RWPE2 (cell line): ENCODE measurements at regions not wholly inside any gene's neighbourhood (a gene's known extent, or its start where the extent isn't known, plus 50 kb on each side); places are given as distances from the start of the nearest gene placed in this dataset.

Experiments
- ATAC-seq: fragments of 200-7000 bp; cut with Tn5 transposase; 3 replicates; pipeline ENCODE4 v1.9.1; 2021; ENCODE audit warnings: low read depth
- DNase-seq: peaks from one replicate; pipeline ENCODE4 v3.0.0-alpha.2; 2020; ENCODE audit warnings: low spot score
- H3K27ac ChIP-seq: fragments of 450-650 bp; 2 replicates; pipeline ENCODE4 v1.5.1; 2017; ENCODE audit warnings: mild to moderate bottlenecking; ENCODE audit not compliant: poor library complexity, severe bottlenecking
- H3K27me3 ChIP-seq: fragments of 250-450 bp; sonication (Bioruptor Pico); 2 replicates; pipeline ENCODE4 v1.5.1; 2021; ENCODE audit warnings: mild to moderate bottlenecking, moderate library complexity; ENCODE audit not compliant: insufficient read depth, poor library complexity, severe bottlenecking
- H3K36me3 ChIP-seq: fragments of 250-450 bp; sonication (Bioruptor Pico); 2 replicates; pipeline ENCODE4 v1.5.1; 2020; ENCODE audit warnings: low read depth, mild to moderate bottlenecking, moderate library complexity
- H3K4me1 ChIP-seq: fragments of 250-450 bp; sonication (Bioruptor Pico); 2 replicates; pipeline ENCODE4 v1.5.1; 2021; ENCODE audit warnings: mild to moderate bottlenecking, moderate library complexity; ENCODE audit not compliant: insufficient read depth, poor library complexity, severe bottlenecking
- H3K4me3 ChIP-seq: fragments of 250-450 bp; sonication (Bioruptor Pico); 2 replicates; pipeline ENCODE4 v1.5.1; 2021; ENCODE audit warnings: mild to moderate bottlenecking, moderate library complexity; ENCODE audit not compliant: severe bottlenecking
- H3K9me3 ChIP-seq: fragments of 250-450 bp; sonication (Bioruptor Pico); 2 replicates; pipeline ENCODE4 v1.5.1; 2021; ENCODE audit warnings: mild to moderate bottlenecking, moderate library complexity; ENCODE audit not compliant: severe bottlenecking
- CTCF ChIP-seq: fragments of 450-650 bp; IDR thresholded peaks from one replicate; pipeline ENCODE4 v1.5.1; 2017; ENCODE audit warnings: mild to moderate bottlenecking, moderate library complexity; ENCODE audit not compliant: poor library complexity, severe bottlenecking

DNA sequence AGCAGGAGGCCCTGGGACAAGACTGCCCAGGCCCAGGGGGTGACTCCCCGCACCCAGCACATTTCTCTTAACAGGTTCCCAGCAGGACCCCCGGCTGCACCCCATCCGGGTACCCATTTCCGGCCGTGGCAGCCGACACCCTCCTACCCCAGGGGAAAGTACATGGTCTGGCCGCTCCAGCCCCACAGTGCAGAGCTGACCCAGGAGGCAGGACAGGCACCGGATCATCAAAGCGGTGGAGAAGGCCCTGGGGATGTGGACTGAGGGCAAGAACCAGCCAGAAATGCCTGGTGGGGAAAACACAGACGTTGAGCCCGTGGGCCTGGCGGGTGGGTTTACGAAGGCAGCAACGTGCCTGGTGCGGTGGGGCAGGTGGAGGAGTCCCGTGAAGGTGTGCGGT lies 79.5 kb upstream of the GPC1 start:
- H3K4me3 ChIP-seq, result no peak overlapping the region
- TF ChIP-seq CTCF, result no peak
- peaks cover 10% of the 10 kb centered on the region for H3K9me3 ChIP-seq
- no peaks in the 10 kb centered on the region for H3K36me3 ChIP-seq
- H3K27me3 ChIP-seq, result no peaks in the 10 kb centered on the region
- ATAC-seq, result no peak
- DNase-seq, result peak; percentile 46
- no peaks in the 10 kb centered on the region for H3K4me1 ChIP-seq
- H3K27ac ChIP-seq, result no peak overlapping the region

DNA sequence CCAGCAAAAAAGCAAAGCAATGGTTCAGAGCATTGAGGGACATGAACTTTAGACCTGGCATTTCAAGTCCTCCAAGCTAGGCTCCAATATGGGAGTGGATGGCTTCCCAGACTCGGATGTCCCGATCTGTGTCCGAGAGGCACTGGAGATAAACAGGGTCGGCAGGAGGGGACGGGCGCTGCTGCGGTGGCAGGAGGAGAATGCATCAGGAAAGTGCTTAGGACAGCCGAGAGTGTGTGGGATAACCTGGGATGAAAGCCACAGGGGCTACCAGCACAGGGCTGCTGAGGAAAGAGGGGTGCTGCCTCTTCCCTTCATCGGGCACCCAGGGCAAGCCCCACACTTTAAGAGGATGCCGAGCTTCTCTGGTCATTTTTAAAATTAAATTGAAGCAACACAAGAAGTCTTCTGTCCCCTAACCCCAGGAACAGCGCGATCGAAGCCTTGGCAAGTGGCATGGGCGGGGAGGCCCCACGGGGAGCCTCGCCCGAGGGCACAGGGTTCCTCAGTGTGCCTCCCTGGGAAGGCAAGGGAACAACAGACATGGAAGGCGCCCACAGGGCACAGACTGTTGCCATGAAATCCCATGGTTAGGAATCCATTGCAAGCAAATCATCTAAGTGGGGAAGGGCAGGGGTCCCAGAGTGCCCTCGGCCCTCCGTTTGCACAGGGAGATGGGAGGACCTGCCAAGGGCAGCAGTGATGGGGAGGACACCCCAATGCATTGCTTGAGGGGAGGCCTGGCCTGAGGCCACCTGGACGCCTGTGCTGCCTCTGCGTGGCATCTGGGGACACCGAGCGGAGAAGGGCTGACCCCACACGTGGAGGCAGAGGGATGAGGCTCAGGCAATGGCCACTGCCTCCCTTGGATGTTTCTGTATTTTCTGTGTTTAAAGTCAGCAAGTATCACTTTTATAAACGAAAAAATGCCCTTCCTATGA lies 78.5 kb upstream of the GPC1 start:
- no peak for TF ChIP-seq CTCF
- ATAC-seq (no peak), DNase-seq (no peak)
- Histone ChIP-seq H3K36me3 (no peaks in the 10 kb centered on the region), H3K4me1 (no peaks in the 10 kb centered on the region), H3K27me3 (no peaks in the 10 kb centered on the region), H3K4me3 (no peak overlapping the region), H3K27ac (no peak overlapping the region), H3K9me3 (peaks cover 10% of the 10 kb centered on the region)

DNA sequence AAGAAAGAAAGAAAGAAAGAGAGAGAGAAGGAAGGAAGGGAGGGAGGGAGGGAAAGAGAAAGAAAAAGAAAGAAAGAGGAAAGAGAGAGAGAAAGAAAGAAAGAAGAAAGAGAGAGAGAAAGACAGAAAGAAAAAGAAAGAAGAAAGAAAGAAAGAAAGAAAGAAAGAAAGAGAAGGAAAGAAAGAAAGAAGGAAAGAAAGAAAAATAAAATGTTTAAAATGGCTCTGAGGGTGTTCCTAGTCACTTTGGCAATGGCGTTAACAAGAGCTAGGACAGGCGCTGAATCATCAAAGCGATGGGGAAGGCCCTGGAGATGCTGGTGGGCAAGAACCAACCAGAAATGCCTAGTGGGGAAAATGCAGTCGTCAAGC lies 77.8 kb upstream of the GPC1 start:
- TF ChIP-seq CTCF, result no peak
- H3K9me3 ChIP-seq, result peaks cover 10% of the 10 kb centered on the region
- ATAC-seq (no peak), DNase-seq (no peak)
- H3K4me3 ChIP-seq, result no peak overlapping the region
- H3K4me1 ChIP-seq, result no peaks in the 10 kb centered on the region
- no peaks in the 10 kb centered on the region for H3K36me3 ChIP-seq
- H3K27me3 ChIP-seq, result no peaks in the 10 kb centered on the region
- no peak overlapping the region for H3K27ac ChIP-seq

DNA sequence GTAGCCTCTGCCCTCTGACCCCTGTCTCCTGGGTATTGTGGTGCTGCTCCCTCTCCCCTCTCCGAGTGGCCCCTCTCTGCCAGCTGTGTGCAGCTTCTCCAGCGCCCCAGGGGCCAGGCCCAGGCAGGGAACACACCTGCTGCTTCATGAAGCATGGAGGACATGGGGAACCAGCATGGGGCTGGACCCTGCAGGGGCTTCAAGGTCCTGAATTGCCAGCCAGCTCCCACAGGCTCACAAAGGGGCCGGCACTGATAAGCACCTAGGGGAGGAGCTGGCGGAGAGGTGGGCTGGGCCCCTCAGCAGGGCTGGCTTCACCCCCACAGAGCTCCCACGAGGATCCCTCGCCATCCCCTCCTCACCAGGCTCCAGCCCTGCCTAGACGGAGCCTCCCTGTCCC lies 77.4 kb upstream of the GPC1 start:
- no peak overlapping the region for H3K27ac ChIP-seq
- H3K4me3 ChIP-seq, result no peak overlapping the region
- DNase-seq (peak; percentile 51), ATAC-seq (no peak)
- no peaks in the 10 kb centered on the region for H3K4me1 ChIP-seq
- H3K36me3 ChIP-seq, result no peaks in the 10 kb centered on the region
- peaks cover 10% of the 10 kb centered on the region for H3K9me3 ChIP-seq
- no peak for TF ChIP-seq CTCF
- no peaks in the 10 kb centered on the region for H3K27me3 ChIP-seq

DNA sequence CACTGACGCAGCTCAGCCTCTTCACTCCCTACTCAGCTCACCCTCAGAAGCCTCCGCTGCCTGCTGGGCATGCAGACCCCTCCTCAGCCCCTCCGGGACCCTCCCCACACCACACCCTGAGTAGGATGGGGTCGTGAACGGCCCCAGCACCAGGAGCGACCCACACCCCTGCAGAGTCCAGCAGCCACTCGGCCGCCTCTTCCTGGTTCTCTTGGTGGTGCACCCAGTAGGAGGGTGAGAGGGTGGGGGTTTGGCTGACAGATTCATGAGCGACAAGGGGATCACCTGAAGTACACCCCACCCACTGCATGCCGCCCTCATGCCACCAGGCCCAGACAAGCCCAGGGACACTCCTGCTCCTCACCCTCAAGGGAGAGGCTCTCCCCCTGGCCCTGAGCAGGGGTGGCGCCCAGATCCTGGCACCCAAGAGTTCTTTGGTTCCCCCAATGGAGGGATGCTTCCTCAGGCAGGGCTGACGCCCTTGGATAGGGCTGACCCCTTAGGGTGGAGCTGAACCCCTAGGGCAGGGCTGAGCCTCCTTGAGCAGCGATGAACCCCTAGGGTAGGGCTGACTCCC lies 76.6 kb upstream of the GPC1 start:
- Histone ChIP-seq H3K9me3 (peaks cover 10% of the 10 kb centered on the region), H3K4me3 (no peak overlapping the region), H3K27me3 (no peaks in the 10 kb centered on the region), H3K36me3 (no peaks in the 10 kb centered on the region), H3K4me1 (no peaks in the 10 kb centered on the region), H3K27ac (no peak overlapping the region)
- DNase-seq (peak; percentile 55), ATAC-seq (no peak)
- no peak for TF ChIP-seq CTCF
